ENCODE measurements at regions not wholly inside any gene's neighbourhood (a gene's known extent, or its start where the extent isn't known, plus 50 kb on each side); places are given as distances from the start of the nearest gene placed in this dataset.
"Not testable (repeated sequence)": the region's sequence is repeated elsewhere in the genome, so short reads cannot be mapped to it uniquely, and the experiment has no call there.

DNA sequence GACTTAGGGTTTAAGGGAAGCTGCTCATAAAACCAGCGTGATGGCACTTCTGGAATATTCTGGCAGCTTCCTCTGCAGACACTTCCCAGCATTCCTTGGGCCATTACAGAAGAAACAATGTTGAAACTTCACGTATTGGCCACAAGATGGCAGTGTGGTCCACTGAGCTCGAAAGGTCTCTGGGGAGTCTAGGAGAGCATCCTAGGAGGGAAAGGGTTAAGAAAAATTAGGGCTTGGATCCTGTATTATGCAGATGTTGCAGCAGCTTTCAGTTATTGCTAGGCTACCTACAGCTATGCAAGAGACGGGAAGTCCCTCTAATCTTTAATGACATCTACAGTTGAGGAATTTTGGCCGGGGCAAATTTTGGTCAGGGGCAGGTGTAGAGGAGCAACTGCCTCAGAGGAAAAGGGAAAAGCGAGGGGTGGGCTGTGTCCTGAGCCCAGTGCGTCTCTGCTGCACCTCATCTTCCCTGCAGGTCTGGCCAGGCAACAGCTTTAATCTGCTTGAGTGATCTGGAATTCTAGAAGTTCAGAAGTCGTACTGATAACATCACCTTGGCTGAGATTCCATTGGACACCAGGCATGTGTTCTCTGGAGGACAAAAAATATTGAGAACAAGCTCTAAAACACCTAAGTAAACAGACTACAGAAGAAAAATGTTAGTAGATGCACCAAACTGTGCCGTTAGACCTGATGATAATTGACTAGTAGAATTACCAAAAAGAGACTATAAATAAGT is 220.8 kb upstream of the PRSS58 start:
- Histone ChIP-seq H3K4me1 (peaks cover 0 to 5% (median 3%) of the 10 kb centered on the region in 4 donors), H3K36me3 (no peaks in the 10 kb centered on the region), H3K4me3 (no peak overlapping the region), H3K27ac (no peak overlapping the region), H3K27me3 (no peaks in the 10 kb centered on the region), H3K9me3 (no peaks in the 10 kb centered on the region)
- intact Hi-C loops (cut with DNase I; ENCODE audit: low total_unique reads) = no loop called here
- TF ChIP-seq, protein P1, sequence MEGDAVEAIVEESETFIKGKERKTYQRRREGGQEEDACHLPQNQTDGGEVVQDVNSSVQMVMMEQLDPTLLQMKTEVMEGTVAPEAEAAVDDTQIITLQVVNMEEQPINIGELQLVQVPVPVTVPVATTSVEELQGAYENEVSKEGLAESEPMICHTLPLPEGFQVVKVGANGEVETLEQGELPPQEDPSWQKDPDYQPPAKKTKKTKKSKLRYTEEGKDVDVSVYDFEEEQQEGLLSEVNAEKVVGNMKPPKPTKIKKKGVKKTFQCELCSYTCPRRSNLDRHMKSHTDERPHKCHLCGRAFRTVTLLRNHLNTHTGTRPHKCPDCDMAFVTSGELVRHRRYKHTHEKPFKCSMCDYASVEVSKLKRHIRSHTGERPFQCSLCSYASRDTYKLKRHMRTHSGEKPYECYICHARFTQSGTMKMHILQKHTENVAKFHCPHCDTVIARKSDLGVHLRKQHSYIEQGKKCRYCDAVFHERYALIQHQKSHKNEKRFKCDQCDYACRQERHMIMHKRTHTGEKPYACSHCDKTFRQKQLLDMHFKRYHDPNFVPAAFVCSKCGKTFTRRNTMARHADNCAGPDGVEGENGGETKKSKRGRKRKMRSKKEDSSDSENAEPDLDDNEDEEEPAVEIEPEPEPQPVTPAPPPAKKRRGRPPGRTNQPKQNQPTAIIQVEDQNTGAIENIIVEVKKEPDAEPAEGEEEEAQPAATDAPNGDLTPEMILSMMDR (IDR thresholded peaks at IDR 0.05) = peak in 4 of 7 experiments; percentile 5 to 50 (median 38)
- TF ChIP-seq EP300 (IDR thresholded peaks at IDR 0.05) = no peak
- peak in 1 of 2 donors; percentile 67 for DNase-seq
- 29 to 38% (median 37%) methylated on average over 9 of the region's 9 CpGs for WGBS, 5 donors

DNA sequence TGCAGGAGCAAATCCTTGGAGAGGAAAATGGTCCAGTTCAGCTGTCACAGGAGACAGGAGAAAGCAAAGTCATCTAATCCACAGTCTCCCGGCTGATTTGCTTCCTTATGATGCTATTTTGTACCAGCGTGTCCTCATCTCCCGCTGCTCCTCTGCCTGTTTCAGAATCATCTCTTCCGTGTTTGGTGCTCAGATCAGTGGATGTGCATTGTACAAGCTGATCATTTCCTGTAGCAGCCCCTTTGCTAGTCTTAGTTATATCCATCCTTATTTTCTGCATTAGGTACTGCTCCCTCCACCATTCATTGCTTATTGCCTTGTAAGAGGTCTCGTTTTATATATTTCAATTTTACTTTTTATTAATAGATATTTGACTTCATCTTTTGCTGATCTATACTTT is 219.9 kb upstream of the PRSS58 start:
- H3K36me3 ChIP-seq; intact Hi-C loops (cut with DNase I; ENCODE audit: low total_unique reads); DNase-seq; H3K4me3 ChIP-seq; H3K27me3 ChIP-seq; H3K4me1 ChIP-seq; H3K27ac ChIP-seq; H3K9me3 ChIP-seq: not testable (repeated sequence)
- 61 to 81% (median 77%) methylated on average over 5 of the region's 5 CpGs for WGBS, 5 donors

DNA sequence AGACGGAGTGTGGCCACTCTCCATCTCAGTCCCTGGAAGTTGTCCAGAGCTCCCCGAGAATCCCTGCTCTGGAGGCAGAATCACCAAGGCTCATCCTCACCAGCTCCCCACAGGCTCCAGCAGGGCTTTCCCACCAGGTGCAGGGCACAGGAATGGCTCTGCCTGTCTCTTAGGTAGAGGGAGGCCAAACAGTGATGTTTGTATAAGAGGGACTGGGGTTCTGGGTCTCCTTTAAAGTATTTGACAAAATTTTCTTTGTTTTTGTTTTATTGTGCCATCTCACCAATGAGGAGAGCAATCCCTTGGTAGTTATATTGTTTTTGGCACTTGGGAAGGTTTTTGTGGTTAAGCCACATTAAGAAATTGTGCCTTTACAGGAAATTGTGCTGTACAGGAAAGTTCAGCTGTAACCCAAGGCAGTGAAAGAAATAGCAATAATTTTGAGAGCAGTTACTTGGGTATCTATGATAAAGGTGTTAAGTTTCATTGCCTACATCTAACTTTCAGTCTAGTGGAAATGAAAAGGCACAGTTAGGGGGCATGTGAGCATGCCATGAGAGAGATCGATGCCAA is 219.3 kb upstream of the PRSS58 start:
- Histone ChIP-seq H3K36me3 (no peaks in the 10 kb centered on the region), H3K4me1 (peaks cover 0 to 5% (median 3%) of the 10 kb centered on the region in 4 donors), H3K27ac (no peak overlapping the region), H3K9me3 (no peaks in the 10 kb centered on the region), H3K27me3 (no peaks in the 10 kb centered on the region), H3K4me3 (no peak overlapping the region)
- no peak for TF ChIP-seq EP300 (IDR thresholded peaks at IDR 0.05)
- TF ChIP-seq POLR2AphosphoS5 (IDR thresholded peaks at IDR 0.05) = no peak
- TF ChIP-seq POLR2A (IDR thresholded peaks at IDR 0.05) = no peak
- TF ChIP-seq, protein P1 (IDR thresholded peaks at IDR 0.05) = no peak
- no peak for DNase-seq
- 57 to 74% (median 68%) methylated on average over 3 of the region's 3 CpGs for WGBS, 5 donors
- intact Hi-C loops (cut with DNase I; ENCODE audit: low total_unique reads) = no loop called here

DNA sequence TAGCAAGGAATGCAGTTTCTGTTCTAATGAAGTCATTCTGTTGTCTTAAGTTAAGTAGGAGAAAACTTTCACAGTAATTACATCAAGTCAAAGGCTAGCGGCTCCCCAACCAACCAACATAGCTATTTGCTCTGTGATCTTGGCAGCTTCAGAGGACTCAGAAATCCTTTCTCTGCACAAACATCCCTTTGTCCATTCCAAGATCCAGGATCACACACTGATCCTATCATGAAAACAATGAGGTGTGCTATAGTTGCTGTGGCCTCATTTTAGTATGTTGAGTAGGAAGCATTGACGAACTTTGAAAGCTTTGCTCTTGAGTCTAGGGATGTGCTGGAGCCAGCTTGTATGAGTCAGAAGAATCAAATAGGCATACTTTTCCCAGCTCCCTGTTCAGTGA is 218.2 kb upstream of the PRSS58 start:
- DNase-seq = no peak
- H3K36me3 ChIP-seq = no peaks in the 10 kb centered on the region
- no peaks in the 10 kb centered on the region for H3K27me3 ChIP-seq
- TF ChIP-seq, protein P1 (IDR thresholded peaks at IDR 0.05) = no peak
- WGBS, 5 donors = 81 to 87% (median 85%) methylated on average over 2 of the region's 2 CpGs
- no peak overlapping the region for H3K27ac ChIP-seq
- H3K4me1 ChIP-seq = peaks cover 0 to 5% (median 3%) of the 10 kb centered on the region in 4 donors
- intact Hi-C loops (cut with DNase I; ENCODE audit: low total_unique reads) = no loop called here
- no peaks in the 10 kb centered on the region for H3K9me3 ChIP-seq
- H3K4me3 ChIP-seq = no peak overlapping the region

DNA sequence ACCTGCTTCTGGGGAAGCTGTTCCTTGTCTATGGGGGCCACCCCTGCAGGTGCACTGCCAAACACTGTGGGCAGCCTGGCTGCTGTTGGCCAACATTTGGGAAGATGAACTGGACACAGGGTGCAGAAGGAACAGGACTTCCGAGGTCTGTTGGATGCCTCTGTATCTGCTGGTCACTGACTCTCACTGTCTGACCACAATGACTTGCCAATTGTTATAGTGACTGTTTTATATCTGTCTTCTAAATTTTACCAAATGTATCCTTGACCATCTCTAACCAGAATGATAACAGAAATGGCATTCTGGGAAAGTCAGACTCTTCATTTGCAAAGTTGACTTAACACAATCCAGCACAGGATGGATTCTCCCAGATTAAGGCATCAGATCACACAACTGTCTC is 214.0 kb upstream of the PRSS58 start:
- WGBS, 5 donors = 0 to 50% (median 28%) methylated on average over 1 of the region's 1 CpG
- no peak overlapping the region for H3K4me3 ChIP-seq
- no peak overlapping the region for H3K27ac ChIP-seq
- no peak for TF ChIP-seq POLR2A (IDR thresholded peaks at IDR 0.05)
- no peaks in the 10 kb centered on the region for H3K27me3 ChIP-seq
- no peaks in the 10 kb centered on the region for H3K4me1 ChIP-seq
- no peak for DNase-seq
- H3K36me3 ChIP-seq = no peaks in the 10 kb centered on the region
- no peaks in the 10 kb centered on the region for H3K9me3 ChIP-seq
- intact Hi-C loops (cut with DNase I; ENCODE audit: low total_unique reads) = no loop called here
